ENCODE measurements at regions not wholly inside any gene's neighbourhood (a gene's known extent, or its start where the extent isn't known, plus 50 kb on each side); places are given as distances from the start of the nearest gene placed in this dataset.

- in situ Hi-C loops (cut with HindIII; ENCODE audit: low pct_ligation_motif_present, low sequenced_read_pairs), result no loop called here
- Histone ChIP-seq H3K27me3 (replicated peaks) (no peaks in the 10 kb centered on the region), H3K4me3 (ENCODE audit: low read depth, low read length) (no peak overlapping the region), H3K36me3 (replicated peaks) (no peaks in the 10 kb centered on the region), H3K27ac (no peak overlapping the region)
- DNase-seq, result no peak
- TF ChIP-seq CTCF (IDR thresholded peaks at IDR 0.05; ENCODE audit: low read depth, low read length, missing control alignments), result no peak
Observed at GRCh38 chr12:125454291-125454690, 389.1 kb downstream of the AACS start.

GRCh38 chr12:125454786-125455480 lies 389.7 kb downstream of the AACS start:
- no peak for DNase-seq
- no peak overlapping the region for H3K4me3 ChIP-seq (ENCODE audit: low read depth, low read length)
- in situ Hi-C loops (cut with HindIII; ENCODE audit: low pct_ligation_motif_present, low sequenced_read_pairs), result no loop called here
- no peaks in the 10 kb centered on the region for H3K36me3 ChIP-seq (replicated peaks)
- no peak overlapping the region for H3K27ac ChIP-seq
- no peaks in the 10 kb centered on the region for H3K27me3 ChIP-seq (replicated peaks)
- no peak for TF ChIP-seq CTCF (IDR thresholded peaks at IDR 0.05; ENCODE audit: low read depth, low read length, missing control alignments)

- Histone ChIP-seq H3K27ac (no peak overlapping the region), H3K36me3 (replicated peaks) (no peaks in the 10 kb centered on the region), H3K4me3 (ENCODE audit: low read depth, low read length) (no peak overlapping the region), H3K27me3 (replicated peaks) (no peaks in the 10 kb centered on the region)
- TF ChIP-seq CTCF (IDR thresholded peaks at IDR 0.05; ENCODE audit: low read depth, low read length, missing control alignments), result no peak
- DNase-seq, result no peak
- in situ Hi-C loops (cut with HindIII; ENCODE audit: low pct_ligation_motif_present, low sequenced_read_pairs), result no loop called here
Observed at GRCh38 chr12:125455556-125455955, 390.3 kb downstream of the AACS start.

- no peak for TF ChIP-seq CTCF (IDR thresholded peaks at IDR 0.05; ENCODE audit: low read depth, low read length, missing control alignments)
- in situ Hi-C loops (cut with HindIII; ENCODE audit: low pct_ligation_motif_present, low sequenced_read_pairs), result no loop called here
Observed at GRCh38 chr12:125458552-125459268, 393.5 kb downstream of the AACS start.

GRCh38 chr12:125461831-125462230 lies 396.6 kb downstream of the AACS start:
- Histone ChIP-seq H3K27me3 (replicated peaks) (no peaks in the 10 kb centered on the region), H3K27ac (no peak overlapping the region), H3K4me3 (ENCODE audit: low read depth, low read length) (no peak overlapping the region), H3K36me3 (replicated peaks) (no peaks in the 10 kb centered on the region)
- in situ Hi-C loops (cut with HindIII; ENCODE audit: low pct_ligation_motif_present, low sequenced_read_pairs), result no loop called here
- no peak for DNase-seq
- TF ChIP-seq CTCF (IDR thresholded peaks at IDR 0.05; ENCODE audit: low read depth, low read length, missing control alignments), result no peak

More at GRCh38 chr12:125458552-125459268, 393.5 kb downstream of the AACS start:
- Histone ChIP-seq H3K27me3 (replicated peaks) (no peaks in the 10 kb centered on the region), H3K36me3 (replicated peaks) (no peaks in the 10 kb centered on the region), H3K4me3 (ENCODE audit: low read depth, low read length) (no peak overlapping the region), H3K27ac (no peak overlapping the region)
- DNase-seq, result no peak
